ENCODE measurements at regions not wholly inside any gene's neighbourhood (a gene's known extent, or its start where the extent isn't known, plus 50 kb on each side); places are given as distances from the start of the nearest gene placed in this dataset.

DNA sequence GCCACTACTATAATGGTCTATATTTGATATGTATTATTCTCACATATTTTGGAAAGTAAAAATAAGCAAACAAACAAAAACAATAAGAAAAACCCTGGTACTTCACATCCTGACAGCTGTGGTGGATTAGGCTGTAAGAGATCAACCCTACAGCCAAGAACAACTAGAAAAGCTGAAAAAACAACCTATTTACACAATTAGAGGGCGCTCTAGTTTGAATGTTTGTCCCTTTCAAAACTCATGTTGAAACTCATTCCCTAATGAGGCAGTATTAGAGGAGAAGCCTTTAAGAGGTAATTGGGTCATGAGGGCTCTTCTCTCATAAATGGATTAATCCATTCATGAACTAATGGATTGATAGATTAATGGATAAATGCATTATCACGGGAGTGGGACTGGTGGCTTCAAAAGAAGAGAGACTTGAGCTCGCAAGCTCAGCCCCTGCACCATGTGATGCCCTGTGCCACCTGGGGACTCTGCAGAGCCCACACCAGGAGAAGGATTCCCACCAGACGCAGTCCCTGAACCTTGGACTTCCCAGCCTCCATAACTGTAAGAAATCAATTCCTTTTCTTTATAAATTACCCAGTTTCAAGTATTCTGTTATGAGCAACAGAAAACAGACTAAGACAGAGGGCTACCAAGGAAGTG is 733.9 kb upstream of the ARGLU1 start:
- TF ChIP-seq ELF1 (IDR thresholded peaks at IDR 0.05; ENCODE audit: borderline replicate concordance, low read depth), result no peak
- TF ChIP-seq, protein P1, sequence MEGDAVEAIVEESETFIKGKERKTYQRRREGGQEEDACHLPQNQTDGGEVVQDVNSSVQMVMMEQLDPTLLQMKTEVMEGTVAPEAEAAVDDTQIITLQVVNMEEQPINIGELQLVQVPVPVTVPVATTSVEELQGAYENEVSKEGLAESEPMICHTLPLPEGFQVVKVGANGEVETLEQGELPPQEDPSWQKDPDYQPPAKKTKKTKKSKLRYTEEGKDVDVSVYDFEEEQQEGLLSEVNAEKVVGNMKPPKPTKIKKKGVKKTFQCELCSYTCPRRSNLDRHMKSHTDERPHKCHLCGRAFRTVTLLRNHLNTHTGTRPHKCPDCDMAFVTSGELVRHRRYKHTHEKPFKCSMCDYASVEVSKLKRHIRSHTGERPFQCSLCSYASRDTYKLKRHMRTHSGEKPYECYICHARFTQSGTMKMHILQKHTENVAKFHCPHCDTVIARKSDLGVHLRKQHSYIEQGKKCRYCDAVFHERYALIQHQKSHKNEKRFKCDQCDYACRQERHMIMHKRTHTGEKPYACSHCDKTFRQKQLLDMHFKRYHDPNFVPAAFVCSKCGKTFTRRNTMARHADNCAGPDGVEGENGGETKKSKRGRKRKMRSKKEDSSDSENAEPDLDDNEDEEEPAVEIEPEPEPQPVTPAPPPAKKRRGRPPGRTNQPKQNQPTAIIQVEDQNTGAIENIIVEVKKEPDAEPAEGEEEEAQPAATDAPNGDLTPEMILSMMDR (IDR thresholded peaks at IDR 0.05 in 2 of 3, conservative IDR thresholded peaks at IDR 0.05 in 1 of 3; ENCODE audit: borderline replicate concordance in 1 of 3, insufficient read depth in 1 of 3, low read depth in 2 of 3, low read length in 2 of 3), result 0 out of 6 replicates have a peak, but pooled peaks of 1 of the 3 experiments have one; percentile 6
- no peak for TF ChIP-seq ZNF274 (IDR thresholded peaks at IDR 0.05; ENCODE audit: low read depth, low read length)
- no peak for TF ChIP-seq YY1 (IDR thresholded peaks at IDR 0.05; ENCODE audit: extremely low read depth, insufficient replicate concordance, low read depth, low read length)
- TF ChIP-seq POLR2A (IDR thresholded peaks at IDR 0.05; ENCODE audit: borderline replicate concordance, extremely low read depth, insufficient read depth, insufficient read length), result no peak
- TF ChIP-seq, protein P2, sequence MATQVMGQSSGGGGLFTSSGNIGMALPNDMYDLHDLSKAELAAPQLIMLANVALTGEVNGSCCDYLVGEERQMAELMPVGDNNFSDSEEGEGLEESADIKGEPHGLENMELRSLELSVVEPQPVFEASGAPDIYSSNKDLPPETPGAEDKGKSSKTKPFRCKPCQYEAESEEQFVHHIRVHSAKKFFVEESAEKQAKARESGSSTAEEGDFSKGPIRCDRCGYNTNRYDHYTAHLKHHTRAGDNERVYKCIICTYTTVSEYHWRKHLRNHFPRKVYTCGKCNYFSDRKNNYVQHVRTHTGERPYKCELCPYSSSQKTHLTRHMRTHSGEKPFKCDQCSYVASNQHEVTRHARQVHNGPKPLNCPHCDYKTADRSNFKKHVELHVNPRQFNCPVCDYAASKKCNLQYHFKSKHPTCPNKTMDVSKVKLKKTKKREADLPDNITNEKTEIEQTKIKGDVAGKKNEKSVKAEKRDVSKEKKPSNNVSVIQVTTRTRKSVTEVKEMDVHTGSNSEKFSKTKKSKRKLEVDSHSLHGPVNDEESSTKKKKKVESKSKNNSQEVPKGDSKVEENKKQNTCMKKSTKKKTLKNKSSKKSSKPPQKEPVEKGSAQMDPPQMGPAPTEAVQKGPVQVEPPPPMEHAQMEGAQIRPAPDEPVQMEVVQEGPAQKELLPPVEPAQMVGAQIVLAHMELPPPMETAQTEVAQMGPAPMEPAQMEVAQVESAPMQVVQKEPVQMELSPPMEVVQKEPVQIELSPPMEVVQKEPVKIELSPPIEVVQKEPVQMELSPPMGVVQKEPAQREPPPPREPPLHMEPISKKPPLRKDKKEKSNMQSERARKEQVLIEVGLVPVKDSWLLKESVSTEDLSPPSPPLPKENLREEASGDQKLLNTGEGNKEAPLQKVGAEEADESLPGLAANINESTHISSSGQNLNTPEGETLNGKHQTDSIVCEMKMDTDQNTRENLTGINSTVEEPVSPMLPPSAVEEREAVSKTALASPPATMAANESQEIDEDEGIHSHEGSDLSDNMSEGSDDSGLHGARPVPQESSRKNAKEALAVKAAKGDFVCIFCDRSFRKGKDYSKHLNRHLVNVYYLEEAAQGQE (IDR thresholded peaks at IDR 0.05; ENCODE audit: low read depth), result no peak
- TF ChIP-seq, protein P3, sequence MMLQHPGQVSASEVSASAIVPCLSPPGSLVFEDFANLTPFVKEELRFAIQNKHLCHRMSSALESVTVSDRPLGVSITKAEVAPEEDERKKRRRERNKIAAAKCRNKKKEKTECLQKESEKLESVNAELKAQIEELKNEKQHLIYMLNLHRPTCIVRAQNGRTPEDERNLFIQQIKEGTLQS (IDR thresholded peaks at IDR 0.05), result no peak
- TF ChIP-seq, protein P4, sequence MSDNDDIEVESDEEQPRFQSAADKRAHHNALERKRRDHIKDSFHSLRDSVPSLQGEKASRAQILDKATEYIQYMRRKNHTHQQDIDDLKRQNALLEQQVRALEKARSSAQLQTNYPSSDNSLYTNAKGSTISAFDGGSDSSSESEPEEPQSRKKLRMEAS (IDR thresholded peaks at IDR 0.05), result no peak
- no peak for TF ChIP-seq RAD21 (IDR thresholded peaks at IDR 0.05; ENCODE audit: low read depth)
- no peak for TF ChIP-seq POLR2AphosphoS5 (IDR thresholded peaks at IDR 0.05; ENCODE audit: low read depth, low read length)
